ENCODE measurements at regions not wholly inside any gene's neighbourhood (a gene's known extent, or its start where the extent isn't known, plus 50 kb on each side); places are given as distances from the start of the nearest gene placed in this dataset.

DNA sequence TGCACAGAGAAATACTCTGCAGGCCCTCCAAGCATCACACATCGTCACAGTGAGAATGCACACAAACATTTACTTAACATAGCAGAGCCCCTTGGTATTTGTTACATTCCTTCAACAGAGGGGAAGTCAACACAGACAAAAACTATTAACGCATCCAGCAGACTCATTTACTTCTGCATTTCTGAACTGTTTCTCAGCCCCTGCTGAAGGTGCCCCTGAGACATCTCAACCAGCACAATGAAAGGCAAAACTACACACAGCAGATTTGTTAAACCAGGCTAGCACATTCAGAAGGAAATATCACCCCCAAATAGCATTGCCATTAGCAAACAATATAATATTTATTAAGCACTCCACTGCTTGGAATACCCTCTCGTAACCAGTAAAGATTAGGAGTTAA, 367.0 kb downstream of the RAB28 start:
- TF ChIP-seq, protein P1, sequence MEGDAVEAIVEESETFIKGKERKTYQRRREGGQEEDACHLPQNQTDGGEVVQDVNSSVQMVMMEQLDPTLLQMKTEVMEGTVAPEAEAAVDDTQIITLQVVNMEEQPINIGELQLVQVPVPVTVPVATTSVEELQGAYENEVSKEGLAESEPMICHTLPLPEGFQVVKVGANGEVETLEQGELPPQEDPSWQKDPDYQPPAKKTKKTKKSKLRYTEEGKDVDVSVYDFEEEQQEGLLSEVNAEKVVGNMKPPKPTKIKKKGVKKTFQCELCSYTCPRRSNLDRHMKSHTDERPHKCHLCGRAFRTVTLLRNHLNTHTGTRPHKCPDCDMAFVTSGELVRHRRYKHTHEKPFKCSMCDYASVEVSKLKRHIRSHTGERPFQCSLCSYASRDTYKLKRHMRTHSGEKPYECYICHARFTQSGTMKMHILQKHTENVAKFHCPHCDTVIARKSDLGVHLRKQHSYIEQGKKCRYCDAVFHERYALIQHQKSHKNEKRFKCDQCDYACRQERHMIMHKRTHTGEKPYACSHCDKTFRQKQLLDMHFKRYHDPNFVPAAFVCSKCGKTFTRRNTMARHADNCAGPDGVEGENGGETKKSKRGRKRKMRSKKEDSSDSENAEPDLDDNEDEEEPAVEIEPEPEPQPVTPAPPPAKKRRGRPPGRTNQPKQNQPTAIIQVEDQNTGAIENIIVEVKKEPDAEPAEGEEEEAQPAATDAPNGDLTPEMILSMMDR (IDR thresholded peaks at IDR 0.05; ENCODE audit: control extremely low read depth in 1 of 3, insufficient read depth in 1 of 3, low read depth in 1 of 3, low read length in 3 of 3), result no peak
- TF ChIP-seq POLR2A (IDR thresholded peaks at IDR 0.05; ENCODE audit: control extremely low read depth in 1 of 2, low read depth in 2 of 2, low read length in 2 of 2), result no peak
